ENCODE measurements at regions not wholly inside any gene's neighbourhood (a gene's known extent, or its start where the extent isn't known, plus 50 kb on each side); places are given as distances from the start of the nearest gene placed in this dataset.
"Not testable (repeated sequence)": the region's sequence is repeated elsewhere in the genome, so short reads cannot be mapped to it uniquely, and the experiment has no call there.

DNA sequence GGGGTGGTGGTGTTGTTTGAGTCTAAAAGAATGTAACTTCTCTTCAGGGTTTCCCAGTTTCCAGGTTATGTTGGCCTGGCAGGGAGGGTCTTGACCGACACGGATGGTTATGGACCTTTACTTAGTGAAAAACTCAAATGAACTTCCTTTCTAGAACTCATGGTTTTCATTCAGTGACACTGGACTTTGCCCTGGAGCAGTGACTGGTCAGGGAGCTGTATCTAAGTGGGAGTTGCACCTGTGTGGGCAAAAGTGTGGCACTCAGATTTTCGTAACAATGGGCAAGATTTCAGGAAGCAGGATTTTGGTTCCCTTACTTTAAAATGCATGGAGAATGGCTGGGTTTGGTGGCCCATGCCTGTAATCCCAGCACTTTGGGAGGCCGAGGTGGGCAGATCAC is 67.8 kb downstream of the SRGAP2 start:
- TF ChIP-seq, protein P1, sequence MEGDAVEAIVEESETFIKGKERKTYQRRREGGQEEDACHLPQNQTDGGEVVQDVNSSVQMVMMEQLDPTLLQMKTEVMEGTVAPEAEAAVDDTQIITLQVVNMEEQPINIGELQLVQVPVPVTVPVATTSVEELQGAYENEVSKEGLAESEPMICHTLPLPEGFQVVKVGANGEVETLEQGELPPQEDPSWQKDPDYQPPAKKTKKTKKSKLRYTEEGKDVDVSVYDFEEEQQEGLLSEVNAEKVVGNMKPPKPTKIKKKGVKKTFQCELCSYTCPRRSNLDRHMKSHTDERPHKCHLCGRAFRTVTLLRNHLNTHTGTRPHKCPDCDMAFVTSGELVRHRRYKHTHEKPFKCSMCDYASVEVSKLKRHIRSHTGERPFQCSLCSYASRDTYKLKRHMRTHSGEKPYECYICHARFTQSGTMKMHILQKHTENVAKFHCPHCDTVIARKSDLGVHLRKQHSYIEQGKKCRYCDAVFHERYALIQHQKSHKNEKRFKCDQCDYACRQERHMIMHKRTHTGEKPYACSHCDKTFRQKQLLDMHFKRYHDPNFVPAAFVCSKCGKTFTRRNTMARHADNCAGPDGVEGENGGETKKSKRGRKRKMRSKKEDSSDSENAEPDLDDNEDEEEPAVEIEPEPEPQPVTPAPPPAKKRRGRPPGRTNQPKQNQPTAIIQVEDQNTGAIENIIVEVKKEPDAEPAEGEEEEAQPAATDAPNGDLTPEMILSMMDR (IDR thresholded peaks at IDR 0.05; ENCODE audit: insufficient read depth, low read length, poor library complexity, severe bottlenecking) = not testable (repeated sequence)
- not testable (repeated sequence) for TF ChIP-seq EZH2phosphoT487 (conservative IDR thresholded peaks at IDR 0.05; ENCODE audit: low read length)

Data from SU-DHL-6 (cell line).